NCI-H146 (cell line): ENCODE measurements at regions not wholly inside any gene's neighbourhood (a gene's known extent, or its start where the extent isn't known, plus 50 kb on each side); places are given as distances from the start of the nearest gene placed in this dataset.

Source experiments
- DNase-seq: peaks from one replicate; lab custom pipeline; 2025; lab: John Stamatoyannopoulos, UW

DNA sequence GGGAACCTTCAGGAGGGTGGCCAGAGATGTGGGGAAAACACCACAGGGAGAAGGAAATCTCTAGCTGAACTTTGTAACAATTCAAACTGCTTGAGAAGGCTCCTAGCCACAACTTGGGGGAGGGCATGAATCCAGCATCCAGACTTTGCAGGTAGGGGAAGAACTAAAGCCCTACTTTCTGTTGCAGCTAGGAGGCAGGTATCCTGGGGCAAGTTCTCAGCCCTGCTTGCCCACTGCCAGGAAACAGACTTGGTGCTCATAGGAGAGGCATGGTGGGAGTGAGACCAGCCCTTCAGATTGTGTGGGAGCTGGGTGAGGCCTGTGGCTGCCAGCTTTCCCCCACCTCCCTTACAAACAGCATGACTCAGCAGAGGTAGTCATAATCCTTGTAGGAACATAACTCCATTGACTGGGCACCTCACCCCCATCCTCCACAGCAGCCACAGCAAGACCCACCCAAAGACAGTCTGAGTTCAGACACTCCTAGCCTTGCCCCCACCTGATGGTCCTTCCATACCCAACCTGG, 209.5 kb upstream of the CPEB2 start:
- no peak for DNase-seq

- no peak for DNase-seq
Observed at GRCh38 chr4:14800977-14801376, 201.3 kb upstream of the CPEB2 start.

- DNase-seq: no peak
Observed at GRCh38 chr4:14802596-14802995, 199.7 kb upstream of the CPEB2 start.

DNA sequence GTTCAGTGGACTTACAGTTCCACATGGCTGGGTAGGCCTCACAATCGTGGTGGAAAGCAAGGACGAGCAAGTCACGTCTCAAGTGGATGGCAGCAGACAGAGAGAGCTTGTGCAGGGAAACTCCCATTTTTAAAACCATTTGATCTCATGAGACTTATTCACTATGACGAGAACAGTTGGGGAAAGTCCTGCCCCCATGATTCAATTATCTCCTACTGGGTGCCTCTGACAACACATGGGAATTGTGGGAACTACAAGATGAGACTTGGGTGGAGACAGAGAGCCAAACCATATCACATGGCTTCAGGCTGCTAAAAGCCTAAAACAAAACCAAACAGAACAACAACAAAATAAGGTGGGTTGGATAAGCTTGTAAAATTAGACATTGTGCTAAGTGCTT, 194.4 kb upstream of the CPEB2 start:
- no peak for DNase-seq

DNA sequence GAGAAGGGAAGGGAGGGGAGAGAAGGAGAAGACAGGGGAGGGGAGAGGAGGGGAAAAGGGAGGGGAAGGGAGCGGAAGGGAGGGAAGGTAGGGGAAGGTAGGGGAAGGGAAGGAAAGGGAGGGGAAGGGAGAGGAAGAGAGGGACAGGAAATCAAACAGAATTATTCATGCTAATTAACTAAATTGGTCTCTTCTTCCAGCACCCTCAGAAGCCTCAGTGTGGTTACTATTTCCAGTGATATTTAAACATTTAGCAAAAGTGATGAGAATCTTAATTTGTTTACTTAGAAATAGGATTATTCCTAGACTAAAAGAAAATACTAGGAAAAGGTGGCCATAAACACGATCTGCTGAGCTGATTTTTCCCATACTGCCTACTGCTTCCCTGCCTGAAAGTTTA, 193.1 kb upstream of the CPEB2 start:
- DNase-seq: no peak

DNA sequence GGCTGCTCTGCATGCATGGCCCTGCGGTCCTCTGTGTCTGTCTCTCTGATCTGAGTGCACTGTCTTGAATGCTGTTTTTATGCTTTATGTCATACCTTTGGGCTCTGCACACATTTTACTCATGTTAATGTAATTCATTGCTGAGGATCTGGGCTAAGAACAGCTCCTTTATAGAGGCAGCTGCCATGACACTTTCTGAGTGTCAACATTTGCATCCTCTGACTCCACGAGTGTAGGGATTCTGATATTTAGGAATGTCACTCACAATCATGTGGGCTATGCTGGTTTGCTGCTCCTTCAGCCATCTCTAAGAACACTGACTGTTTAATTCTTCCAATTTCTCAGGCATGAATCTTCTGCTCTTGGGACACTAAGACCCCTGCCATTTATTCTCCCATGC, 192.2 kb upstream of the CPEB2 start:
- no peak for DNase-seq

DNA sequence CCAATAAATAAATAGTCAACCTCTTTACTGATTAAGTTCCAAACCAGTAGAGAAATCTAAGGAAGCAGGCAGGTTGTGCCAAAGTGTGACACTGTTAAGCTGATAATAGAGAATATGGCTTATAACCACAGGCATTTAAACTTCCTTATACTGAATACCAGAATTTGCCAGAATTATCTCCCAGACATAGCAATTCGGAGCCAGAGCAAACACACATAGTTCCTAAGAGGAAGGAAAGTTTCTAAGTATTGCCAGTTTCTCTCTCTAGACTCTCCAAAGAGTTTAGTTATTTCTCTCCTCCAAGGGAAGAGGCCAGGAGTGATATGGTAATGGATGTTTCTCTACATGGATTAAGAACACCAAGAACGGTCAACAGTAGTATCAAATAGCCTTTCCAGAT, 191.7 kb upstream of the CPEB2 start:
- DNase-seq: no peak

DNA sequence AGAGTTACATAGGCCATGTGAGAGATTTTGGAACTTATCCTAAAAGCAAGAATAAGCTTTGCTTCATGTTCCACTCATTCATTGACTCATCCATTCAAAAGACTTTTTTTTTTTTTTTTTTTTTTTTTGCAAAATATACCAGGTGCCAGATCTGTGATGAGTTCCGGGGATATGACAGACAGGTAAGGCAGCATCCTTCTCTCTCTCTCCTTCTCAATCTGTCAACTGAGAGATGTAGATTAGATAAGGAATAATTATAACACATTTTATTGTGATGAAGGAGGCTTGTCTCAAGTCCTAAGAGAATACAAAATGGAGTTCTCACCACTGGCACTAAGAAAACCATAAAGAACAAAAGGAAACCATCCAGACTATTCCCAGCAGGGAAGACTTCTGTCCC, 190.2 kb upstream of the CPEB2 start:
- DNase-seq: no peak

DNA sequence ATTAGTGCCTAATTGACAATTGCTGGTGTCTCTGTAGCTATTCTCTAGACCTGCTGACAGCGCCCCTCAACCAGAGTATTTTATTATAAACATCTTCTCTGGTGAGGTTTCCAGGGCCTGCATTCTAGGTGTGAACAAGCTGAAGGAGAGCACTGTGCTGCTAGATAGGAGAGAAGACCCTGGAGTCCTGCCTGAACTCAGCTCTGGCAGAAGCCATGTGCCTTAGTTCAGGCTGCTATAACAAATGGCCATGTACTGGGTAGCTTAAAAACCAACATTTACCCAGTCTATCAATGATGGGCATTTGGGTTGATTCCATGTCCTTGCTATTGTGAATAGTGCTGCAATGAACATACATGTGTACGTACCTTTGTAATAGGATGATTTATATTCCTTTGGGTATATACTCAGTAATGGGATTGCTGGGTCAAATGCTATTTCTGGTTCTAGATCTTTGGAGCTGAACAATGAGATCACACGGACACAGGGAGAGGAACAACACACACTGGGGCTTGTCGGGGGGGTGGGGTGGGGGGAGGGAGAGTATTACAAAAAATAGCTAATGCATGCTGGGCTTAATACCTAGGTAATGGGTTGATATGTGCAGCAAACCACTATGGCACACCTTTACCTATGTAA, 185.5 kb upstream of the CPEB2 start:
- DNase-seq: no peak

DNA sequence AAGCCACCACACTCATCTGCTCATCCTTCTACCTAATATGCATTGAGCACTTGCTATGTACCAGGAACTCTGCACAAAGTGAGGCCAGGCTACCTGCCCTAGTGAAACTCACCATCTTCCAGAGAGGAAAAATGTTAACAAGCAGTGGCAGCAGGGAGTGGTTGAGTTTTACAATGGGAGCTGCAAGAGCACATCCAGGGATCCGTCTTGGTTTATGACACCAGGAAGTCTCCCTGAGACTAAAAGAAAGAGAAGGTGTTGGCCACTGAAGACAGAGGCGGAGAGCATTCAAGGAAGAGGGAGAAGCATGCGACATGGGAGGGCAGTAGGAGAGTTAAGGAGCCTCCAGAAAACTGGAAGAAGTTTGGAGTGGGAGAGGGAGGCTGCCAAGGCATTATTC, 178.1 kb upstream of the CPEB2 start:
- DNase-seq: no peak

DNA sequence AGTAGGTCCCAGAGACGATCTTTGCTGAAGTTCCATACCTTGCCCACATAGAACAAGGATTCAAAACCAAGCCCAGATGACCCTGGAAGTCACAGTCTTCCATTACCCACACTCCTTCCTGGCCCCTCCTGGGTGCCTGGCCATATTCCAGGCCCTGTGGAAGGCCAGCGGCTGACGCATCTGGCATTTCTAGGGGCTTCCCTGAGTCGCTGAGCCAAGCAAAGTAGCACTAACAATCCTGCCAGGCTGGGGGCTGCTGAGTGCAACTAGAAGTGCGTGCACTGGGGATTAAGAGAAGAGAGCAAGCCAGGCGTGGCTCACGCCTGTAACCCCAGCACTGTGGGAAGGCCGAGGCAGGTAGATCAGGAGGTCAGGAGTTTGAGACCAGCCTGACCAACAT, 175.2 kb upstream of the CPEB2 start:
- DNase-seq: no peak

- no peak for DNase-seq
Observed at GRCh38 chr4:14829795-14830194, 172.5 kb upstream of the CPEB2 start.

- no peak for DNase-seq
Observed at GRCh38 chr4:14831416-14831815, 170.9 kb upstream of the CPEB2 start.

- DNase-seq: no peak
Observed at GRCh38 chr4:14833053-14833452, 169.2 kb upstream of the CPEB2 start.

DNA sequence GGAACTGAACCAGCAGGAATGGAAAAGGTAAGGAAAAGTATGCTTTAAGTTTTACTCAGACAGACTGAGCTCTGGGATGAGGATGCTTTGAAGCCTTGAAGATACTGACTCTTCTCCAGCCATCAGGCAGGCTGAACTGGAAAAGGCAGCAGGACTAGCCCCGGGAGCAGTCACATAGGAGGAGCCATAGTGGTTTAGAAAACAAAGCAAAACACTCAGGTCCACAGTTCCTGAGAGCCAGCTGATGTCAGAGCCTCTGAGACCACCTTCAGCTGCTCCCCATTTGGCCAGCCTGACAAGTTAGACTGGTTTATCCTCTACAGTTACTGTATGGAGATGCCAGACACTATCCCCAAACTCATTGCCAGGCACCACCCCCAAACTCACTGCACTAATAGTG, 167.9 kb upstream of the CPEB2 start:
- DNase-seq: no peak

DNA sequence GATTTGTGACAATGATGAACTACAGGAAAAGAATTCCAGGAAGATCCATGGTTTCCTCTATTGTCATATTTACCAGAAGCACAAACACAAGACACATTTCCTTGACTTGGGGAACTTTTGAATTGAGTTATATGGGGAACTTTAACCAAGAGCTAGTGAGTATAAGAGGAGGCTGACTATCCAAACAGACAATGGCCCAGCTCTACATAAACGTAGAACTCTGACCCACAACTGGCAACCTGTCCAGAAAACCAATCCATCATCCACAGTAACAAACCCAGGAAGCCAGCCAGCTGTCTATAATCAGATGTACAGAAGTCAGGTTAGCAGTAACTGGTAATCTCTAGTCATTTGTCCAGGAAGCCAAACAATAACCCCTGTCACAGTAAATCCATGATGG, 167.0 kb upstream of the CPEB2 start:
- DNase-seq: no peak

DNA sequence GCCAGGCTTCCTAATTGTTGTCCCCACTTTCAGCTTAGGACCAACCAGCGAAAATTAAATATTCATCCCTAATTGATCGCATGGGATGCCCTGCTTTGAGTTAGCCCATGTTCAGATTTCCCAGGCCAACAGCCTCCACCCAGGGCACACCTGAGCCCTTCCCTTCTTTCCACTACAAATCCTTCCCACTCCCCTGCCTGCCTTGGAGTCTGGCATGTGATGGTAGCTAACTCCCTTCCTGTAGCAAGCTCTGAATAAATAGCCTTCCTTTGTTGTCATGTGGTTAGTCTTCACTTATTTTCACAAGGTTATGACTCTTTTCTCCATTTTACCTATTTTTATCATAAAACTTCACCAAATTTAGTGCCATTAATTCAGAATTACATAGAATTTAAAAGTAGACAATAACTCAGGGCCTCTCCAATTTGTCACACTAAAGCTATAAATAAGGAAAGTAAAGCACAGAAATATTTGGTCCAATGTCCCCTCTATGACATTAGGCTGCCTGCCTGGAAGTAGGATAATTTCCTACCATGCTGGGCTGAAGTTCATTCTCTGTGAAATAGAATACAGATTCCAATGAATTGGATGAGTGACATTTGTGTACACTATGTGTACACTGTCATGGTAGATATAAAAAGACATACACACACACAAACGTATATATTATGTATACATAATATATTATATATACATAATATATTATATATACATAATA, 166.4 kb upstream of the CPEB2 start:
- DNase-seq: no peak

DNA sequence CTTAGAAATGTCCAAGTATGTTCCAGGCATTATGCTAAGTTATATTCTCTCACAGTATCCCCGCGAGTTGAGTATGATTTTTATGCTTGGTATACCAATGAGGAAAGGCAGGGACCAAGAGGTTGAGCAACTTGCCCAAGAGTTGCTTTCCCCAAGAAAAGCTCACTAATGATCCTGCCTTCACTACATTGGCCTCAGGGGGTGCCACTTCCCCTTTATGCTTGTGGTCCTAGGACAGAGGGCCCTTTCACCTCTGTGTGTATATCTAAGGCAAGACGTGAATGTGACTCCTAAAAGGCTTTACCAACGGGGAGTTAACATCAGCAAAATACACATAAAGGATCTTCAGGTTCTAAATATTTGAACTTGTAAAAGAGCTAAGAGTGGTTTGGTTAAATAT, 164.4 kb upstream of the CPEB2 start:
- no peak for DNase-seq

- no peak for DNase-seq
Observed at GRCh38 chr4:14841801-14842768, 160.2 kb upstream of the CPEB2 start.

DNA sequence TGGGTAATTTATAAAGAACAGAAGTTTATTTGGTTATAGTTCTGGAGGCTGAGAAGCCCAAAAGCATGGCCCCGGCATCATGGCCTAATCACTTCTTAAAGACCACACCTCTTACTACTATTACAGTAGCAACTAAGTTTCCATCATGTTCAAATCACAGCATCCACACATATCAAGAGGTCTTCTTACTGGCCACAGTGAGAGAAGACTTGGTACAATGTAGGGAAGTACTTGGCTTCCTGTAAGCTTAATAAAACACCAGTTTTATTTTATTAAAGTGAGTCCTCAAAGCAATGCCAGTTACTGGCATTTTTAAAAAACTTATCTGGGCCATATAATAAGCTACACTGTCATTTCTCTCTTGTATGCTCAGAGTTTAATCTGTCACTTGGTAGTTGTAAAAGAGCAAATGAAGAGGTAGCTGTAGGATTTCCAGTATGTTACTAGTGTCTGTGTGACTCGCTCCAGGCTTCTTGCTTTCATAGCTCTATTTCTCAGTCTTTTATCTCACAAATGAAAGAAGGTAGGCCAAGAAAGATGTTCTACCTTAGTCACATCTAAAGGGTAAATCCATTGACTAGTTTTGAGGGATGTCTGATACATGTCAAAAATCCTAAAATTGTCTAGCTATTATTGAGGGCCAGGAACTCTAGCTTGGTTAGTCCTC, 159.2 kb upstream of the CPEB2 start:
- no peak for DNase-seq

DNA sequence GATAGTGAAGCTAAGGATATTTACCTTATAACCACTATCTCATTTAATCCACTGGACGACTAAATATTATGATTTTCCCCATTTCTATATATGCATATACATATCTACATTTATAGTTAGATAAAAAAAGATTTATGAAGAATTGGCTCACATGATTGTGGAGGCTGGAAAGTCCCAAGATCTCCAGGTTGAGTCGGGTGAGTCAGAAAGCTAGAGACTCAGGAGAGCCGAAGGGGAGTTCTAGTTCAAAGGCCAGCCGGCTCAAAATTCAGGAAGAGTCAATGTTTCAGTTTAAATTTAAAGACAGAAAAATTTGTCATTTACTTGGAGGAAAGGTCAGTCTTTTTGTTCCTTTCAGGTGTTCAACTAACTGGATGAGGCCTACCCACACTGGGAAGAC, 158.2 kb upstream of the CPEB2 start:
- DNase-seq: no peak

GRCh38 chr4:14848229-14848628, 154.1 kb upstream of the CPEB2 start:
- no peak for DNase-seq
